Renal cortical epithelial cell (primary cell): ENCODE measurements at regions not wholly inside any gene's neighbourhood (a gene's known extent, or its start where the extent isn't known, plus 50 kb on each side); places are given as distances from the start of the nearest gene placed in this dataset.
"Not testable (repeated sequence)": the region's sequence is repeated elsewhere in the genome, so short reads cannot be mapped to it uniquely, and the experiment has no call there.

Experiments used
- DNase-seq: peaks from one replicate; pipeline ENCODE4 v3.0.0-alpha.2; 2011; ENCODE audit warnings: low read depth

DNA sequence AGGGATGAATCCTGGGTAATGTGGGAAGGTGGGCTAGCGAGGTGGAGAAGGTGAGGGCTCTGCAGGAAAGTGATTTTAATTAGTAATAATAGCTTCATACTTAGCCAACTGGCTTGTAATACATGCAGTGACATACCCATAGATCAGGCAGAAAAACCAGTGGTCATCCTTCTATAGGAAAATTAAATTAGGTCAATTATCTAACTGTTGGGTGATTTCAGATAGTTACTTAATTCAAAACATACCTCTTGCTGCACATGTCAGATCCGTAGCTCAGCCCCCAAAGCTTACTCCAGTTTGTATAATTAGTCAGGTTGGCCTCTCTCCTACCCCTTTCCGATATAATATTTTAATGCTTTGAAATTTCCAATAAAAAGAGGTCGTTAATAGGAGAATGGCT lies 137.0 kb downstream of the TMEM114 start:
- DNase-seq = no peak

DNA sequence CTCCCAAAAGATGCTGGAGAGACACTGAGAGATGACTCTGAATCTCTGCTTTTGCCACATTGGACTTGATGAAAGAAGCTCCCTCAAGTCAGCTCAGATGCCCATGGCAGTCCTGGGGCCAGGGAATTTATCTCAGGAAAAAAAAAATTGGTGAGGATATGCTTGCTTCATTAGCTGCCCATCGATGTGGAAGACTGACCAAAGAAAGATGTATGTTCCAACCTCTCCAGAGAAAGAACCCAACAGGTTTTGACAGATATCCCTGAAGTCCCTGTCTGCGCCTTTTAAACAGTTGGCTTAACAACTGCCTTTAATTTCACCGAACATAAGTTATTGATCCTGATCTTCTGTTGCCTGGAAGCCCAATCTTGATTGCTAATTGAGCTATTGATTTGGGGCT lies 137.4 kb downstream of the TMEM114 start:
- DNase-seq = no peak

DNA sequence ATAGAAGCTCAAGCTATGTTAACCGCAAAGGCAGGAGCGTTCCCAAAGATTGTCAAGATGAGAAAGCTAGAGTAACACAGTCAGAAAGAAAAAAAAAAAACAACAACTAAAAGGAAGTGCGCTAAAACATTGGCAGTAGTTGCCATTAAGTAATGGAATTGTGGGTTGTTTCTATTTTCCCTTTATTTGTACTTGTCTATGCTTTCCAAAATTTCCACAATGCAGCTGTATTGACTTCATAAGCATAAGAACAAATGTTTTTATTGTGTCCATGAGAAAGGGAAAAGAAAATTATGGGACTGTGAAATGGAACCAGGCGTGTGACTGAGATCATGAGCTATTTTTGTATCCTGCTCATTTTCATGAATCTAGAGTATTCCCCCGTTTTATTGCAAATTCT lies 153.4 kb downstream of the TMEM114 start:
- no peak for DNase-seq

DNA sequence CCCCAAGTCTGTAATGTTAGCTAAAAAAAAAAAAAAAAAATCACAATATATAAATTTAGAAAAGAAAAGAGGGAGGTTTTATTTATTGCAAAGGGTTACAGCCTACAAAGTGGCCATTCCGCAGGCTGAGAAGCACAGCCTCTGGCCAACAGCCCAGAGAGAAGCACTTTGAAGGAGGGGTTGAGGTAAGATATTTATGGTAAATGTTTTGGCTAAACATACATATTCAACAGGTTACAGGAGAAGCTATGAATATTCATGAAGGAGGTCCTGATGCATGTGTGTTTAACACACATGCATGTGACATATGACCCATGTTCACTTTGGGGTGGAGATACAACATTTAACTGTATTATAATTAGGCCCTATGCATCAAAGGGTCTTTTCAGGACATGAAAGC lies 158.5 kb downstream of the TMEM114 start:
- no peak for DNase-seq

DNA sequence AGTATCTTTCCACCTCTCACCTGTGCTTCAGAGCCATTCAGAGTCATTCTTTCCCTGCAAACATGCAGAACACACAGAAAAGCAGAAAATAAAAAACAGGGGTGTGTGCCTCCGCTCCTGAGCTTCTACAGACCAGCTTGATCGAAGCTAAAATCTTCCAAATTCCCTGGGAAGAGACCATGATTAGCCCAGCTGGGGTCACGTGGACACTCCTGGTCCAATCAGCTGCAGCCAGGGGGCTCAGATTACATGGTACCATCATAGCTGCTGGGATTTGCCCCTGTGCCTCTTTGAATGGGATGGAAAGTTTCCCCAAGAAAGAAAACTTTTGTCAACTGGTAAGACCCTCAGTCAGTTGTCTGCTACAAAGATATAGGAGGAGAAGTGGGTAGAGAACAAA lies 159.9 kb downstream of the TMEM114 start:
- no peak for DNase-seq

DNA sequence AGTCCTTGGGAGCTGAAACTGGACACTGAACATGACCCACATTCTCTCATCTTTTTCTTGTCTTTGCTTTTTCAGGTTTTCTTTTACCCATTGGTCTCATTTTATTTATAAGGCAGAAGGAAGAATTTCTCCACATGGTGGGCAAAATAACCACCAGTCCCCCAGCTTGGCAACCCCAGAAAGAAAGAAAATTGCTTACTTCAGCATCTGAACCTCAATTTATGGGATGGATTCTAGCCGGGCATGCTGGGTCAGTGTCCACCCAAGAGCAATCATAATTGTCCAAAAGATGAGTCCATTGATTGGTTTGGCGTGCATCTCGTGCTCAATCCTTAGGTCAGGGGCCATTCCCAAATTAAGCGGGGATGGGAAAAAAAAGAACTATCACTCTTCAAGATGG lies 163.7 kb downstream of the TMEM114 start:
- DNase-seq = no peak

DNA sequence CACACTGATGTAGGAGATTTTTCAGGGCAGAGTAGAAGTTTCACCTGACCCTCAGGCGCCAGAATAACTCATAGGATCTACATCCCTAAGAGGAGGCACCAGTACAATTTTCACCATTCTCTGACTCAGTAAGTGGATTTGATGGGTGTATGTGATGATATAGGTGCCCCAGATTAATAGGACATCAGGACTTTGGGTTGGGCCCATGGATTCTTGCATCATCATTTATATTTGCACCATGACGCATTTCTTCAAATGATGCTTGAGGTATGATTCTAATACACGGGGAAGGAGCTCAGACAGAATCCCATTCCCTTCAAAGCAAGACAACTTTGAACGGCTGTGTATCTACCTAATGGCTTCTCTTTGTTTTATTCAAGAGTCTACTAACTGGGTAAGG lies 173.2 kb downstream of the TMEM114 start:
- DNase-seq = no peak

DNA sequence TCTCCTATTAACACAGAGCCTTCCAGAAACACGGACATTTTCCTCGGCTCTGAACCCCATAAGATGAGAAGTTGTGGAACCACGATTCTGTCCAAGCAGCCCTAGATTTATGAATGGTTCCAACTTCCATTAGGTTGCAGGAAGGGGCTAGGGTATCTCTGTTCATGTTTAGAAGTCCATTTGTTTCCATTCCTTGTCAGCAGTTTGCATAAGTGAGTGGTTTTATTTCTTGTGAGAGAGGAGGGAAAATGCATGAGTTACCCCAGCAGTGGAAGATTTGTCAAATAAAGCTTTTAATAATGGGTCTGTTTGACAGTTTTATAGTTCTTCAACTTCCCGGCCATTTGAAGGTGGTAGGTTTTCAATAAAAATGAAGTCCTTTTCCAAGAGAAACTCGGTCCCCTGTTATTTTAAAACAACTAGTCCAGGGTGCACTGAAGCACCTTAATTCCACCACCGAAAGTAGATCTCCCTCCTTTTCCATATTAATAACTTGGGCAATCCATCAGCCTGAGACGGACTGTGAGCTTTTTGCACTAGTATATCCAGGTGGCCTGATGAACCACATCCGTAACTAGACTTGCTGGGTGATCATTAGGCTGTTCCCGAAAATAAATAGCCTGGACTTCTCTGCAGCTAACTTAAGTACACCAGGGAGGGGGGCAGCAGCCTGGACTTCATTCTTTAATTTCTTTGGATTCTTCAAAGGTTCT lies 181.3 kb downstream of the TMEM114 start:
- no peak for DNase-seq

DNA sequence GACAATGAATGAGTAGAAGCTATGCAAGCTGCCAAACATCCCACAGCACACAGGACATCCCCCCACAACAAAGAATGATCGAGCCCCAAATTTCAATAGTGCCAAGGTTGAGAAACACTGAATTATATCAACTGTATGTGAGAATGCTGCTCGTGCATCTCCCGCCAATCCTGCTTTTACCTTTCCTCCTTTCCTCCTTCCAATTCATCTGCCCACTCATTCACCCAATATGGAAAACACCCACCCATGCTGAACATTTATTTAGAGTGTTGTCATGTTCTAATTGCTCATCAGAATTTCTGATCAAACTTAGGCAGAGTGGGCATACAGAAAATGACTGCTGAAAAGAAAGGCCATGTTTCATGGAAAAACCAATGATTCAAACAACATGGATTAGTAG lies 183.0 kb downstream of the TMEM114 start:
- no peak for DNase-seq

DNA sequence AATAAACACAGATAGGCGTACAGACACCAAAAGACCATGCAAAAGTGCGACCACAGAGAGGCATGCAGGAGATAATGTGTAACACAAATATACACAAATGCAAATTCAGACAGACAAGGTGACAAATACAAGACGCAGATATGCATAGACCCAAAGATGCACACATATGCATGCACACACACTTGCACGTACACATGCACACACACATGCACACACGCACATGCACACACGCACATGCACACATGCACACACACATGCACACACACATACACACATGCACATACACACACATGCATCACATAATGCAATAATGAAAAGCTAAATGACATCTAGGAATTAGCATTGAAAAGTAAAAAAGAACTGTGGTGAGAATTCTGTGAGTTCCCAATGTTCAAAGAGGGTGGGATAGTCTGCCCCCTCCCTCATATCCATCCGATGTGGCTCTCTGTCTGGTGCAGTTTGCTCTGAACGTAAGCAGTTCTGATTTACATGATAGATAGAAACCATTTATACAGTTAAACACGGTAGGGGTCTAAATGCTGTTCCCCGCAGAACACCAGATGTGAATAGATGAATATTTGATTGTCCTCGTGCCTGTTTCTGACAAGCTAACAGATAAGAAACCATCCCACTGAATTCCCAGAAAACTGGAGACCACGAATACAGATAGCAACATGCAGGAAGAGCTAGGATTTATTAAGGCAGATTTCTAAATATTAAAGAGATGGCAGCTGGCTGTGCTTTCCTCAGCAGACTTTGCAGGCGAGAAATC lies 186.1 kb downstream of the TMEM114 start:
- no peak for DNase-seq

DNA sequence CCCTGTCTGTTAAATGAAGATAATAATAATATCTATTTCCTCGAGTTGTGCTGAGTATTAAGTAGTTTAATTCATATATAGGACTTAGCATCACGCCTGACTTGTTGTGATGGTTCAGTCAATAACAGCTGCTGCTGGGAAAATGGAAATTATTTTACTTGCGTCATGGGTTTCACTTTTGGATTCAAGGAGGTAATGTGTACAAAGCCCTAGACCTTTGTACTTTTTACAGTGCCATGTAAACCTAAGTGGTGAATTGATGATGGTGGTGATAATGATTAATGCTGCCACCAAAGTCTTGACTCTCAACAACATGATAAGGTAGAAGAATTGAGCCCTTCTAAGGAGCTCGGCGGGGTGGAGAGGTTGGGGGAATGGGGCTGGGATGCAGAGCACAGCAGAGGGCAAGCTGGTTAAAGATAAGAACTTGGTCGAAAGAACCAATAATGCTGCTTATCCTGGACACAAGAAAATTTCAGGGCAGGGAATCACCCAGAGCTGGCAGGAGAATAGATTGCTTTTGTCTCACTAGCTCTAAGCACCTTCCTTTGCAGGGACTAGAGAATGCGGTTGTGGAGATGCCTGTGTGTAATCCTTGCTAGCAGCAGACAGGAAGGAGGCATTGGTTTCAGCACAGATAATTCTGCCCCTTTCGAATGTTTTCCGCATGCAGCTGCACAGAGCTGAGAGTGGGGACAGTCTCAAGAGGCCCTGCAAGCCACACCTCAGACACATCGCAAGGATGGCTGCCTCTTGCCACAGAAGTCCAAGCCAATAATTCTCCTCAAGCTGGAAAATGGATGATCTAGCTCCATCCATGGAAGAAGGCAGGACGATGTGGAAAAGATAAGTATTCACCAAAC lies 187.1 kb downstream of the TMEM114 start:
- no peak for DNase-seq

DNA sequence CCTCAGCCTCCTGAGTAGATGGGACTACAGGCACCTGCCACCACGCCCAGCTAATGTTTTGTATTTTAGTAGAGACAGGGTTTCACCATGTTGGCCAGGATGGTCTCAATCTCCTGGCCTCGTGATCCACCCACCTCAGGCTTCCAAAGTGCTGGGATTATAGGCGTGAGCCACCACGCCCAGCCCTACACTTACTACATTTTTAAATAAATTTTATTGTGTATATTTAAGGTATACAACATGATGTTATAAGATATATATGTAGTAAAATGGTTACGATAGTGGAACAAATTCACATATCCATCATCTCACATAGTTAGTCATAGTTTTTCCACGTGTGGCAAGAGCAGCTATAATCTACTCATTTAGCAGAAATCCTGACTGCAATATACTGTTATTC lies 189.6 kb downstream of the TMEM114 start:
- DNase-seq = not testable (repeated sequence)

DNA sequence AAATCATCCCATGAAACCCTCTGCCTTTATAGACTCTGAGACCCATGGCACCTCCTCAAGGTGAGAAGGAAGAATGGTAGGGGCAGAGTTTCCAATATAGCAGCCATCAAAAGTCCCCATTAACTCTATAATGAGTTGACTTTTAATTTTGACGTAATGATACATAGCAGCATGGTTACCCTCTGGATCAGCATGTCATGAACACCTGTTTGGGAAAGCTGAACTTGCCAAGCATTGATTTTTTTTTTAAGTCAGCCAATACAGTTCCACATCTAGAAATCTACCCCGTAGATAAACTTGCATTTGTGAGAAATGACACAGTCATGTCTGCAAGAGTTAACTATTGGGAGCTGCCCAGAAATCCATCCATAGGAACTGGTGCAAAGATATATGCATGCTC lies 191.8 kb downstream of the TMEM114 start:
- no peak for DNase-seq

DNA sequence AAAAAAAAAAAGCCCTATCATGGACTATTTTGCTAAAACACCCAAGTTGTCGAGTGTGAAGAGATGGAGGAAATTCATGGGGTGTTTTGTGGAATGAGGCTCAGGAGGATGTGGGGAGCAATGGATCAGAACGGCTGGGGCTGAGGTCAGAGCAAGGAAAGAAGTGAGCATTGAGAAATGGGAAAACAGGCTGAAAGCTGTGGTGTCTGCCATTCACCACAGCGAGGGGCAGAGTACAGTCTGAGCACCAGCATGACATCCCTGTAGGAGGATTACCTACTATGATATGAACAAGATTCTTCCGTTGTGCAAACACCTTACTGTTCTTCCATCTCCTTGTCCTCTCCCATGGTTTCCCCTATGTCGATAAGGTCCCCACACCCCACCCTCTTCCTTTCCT lies 193.1 kb downstream of the TMEM114 start:
- DNase-seq = no peak

DNA sequence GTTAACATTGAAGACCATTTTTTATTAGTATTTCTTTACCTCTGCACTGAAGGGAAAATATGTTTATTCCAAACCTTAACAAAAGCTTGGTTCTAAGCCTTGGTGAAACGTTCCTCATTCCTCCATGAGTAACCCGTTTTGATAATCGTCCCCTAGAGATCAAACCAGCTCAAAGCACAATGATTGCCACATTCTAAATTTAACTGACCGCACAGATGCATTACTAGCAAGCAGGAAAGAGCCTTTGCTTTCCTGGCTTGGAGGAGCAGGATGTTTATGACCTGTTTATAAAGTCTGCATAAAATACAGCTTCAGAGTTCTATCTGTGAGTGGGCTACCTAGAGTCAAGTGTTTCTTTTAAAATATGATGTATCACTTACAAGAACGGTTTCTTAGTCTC lies 193.8 kb downstream of the TMEM114 start:
- no peak for DNase-seq

DNA sequence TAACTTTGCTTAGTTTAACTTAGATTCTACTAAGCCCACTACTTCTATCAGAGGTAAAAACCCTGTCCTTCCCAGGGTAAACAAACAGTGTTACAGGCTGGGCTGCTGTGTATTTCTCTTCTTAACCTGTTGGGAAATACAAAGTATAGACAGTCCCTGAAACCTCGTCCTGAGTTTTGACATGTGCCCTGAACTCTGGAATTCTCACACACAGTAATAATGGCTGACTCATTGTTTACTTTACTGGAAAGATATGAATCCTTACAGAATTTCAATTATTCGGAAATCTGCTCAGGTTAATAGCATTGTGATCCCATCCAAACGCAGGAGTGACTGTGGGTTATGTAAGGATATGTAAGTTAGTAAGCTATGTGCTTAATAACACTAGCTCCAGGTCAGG lies 199.1 kb downstream of the TMEM114 start:
- DNase-seq = no peak

DNA sequence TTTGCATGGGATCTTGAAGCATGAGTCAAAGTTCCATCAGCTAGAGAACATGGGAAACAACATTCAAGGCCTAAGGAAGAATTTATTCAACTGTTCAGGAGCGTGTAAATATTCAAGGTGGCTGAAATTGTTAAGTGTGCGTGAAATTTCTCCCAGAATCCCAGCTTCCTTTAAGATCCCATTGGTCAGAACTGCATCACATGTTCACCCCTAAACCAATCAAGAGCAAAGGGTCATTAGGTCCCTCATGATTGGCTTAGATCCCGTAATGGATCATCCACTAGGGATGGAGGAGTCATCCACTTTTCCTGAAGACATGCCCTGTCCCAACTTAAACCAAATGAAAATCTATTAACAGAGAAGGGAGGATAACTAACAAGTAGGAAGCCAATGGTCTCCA lies 201.6 kb downstream of the TMEM114 start:
- DNase-seq = no peak

DNA sequence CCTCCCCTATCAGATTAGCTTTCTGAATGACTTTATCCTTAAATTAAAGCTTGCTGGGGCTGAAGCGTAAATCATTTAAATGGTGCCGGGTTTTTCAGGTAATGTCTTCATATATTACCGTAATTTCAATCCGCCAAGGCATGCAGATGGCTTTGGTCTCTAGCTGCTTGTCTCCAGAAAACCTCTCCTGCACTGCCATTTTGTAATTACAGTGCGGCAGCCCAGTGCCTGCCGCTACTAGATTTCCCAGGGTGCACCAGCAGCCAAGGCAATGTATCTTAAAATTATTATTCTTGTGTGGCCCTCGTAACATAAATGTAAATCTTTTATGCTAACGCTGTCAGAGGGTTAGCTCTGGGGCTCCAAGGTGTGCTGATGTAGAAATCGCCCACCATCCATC lies 208.5 kb downstream of the TMEM114 start:
- no peak for DNase-seq

DNA sequence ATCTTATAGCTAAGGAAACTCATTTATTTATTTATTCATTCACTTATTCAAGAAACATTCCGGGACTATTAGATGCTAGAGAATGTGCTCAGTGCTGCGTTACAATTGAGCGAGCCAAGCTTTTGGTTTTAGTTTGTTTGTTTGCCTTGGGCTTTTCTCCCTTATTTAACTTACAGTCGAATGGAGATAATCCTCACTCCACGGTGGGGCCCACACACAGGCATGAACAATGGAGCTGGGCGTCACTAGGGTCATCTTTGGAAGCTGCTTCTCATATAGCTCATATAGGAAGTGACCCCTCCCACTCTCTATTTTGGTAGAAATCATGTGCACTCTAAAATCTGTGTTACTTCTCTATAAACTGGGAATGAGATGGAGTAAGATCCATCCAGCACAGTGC lies 210.0 kb downstream of the TMEM114 start:
- no peak for DNase-seq

DNA sequence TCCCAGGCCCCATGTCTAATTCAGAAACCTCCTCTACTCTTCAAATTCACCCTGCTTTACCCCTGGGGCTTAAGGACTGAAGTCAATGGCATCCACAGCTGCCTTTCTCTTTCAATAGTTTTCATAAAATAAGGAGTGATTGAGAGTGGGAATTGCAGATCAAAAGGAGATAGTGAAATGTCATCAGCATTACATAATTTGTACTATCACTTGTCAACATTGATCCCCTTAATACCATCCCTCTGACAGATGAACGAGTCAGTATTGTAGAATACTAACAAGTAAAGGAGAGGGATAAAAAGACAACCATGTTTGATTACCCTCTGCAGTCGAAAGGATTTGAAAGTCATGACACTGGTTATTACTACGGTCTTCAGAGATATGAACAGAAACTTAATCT lies 212.4 kb downstream of the TMEM114 start:
- DNase-seq = no peak

DNA sequence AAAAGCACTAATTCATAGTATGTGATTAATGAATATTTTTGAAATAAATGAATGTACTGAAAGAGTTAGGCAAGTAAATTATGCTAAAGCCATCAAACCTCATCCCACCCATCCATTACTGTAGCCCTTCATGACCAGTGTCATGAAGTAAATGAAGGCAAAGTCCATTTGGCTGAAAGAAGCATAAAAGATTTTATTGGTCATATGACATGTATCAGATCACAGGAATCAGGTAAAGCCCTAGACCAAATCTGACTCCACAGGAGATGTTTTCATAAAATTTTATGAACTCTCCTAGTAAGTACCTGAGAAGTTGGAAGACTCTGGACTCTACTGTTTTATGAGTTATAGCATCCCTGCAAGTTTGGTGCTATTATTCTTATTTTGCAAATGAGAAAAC lies 213.5 kb downstream of the TMEM114 start:
- no peak for DNase-seq

DNA sequence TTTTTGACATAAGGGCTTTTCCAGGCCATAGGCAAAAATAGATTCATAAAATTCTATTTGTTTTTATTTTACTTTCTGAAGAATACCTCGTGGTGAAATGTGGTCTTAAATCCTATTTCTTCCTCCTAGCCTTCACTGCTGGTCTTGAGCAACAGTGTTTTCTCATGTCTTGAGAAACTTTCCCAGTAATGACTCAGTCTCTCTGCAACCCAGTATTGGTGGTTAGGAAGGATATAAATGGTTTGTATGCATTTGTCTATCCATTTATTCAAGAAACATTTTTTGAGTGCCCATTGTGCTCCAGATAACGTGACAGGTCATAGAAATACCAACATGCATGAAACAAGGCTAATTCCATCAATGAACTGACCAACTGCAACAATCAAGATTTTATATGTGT lies 213.9 kb downstream of the TMEM114 start:
- DNase-seq = no peak

DNA sequence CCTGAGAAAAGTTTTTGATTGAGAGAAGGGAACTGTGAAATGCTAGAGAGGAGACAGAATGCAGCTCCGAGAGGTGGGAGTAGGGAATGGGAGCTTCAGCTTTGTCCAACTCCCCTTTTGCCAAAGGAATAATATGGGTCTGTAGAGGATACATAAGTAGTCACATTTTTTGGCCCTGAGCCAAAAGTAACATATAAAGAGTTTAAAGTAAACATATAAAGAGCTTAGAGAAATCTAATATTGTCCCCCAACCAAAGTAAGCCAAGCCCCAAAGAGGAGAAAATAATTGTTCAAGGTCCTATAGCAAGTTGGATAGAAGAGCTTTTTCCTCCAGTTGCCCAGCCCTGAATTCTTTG lies 215.1 kb downstream of the TMEM114 start:
- no peak for DNase-seq
